HEK293 (cell line): ENCODE measurements at regions not wholly inside any gene's neighbourhood (a gene's known extent, or its start where the extent isn't known, plus 50 kb on each side); places are given as distances from the start of the nearest gene placed in this dataset.

Experiments used
- CTCF ChIA-PET: fragments of 350-600 bp; formaldehyde crosslinking; extraction: SDS; loops from one replicate; lab custom pipeline; 2021; ENCODE audit warnings: antibody characterized with exemption; lab: Yijun Ruan, JAX
- POLR2A ChIA-PET: fragments of 300-600 bp; formaldehyde crosslinking; extraction: SDS; loops from one replicate; lab custom pipeline; 2020; ENCODE audit warnings: antibody characterized with exemption, inconsistent platforms; lab: Yijun Ruan, JAX
- H3K27ac ChIP-seq: fragments of 200-500 bp; sonication (Bioruptor generic); 2 replicates; pipeline ENCODE4 v1.5.1; 2014; ENCODE audit warnings: low read depth, low read length, control low read depth, inconsistent platforms; ENCODE audit errors: extremely low read depth
- H3K36me3 ChIP-seq, 2 experiments: fragments of 200-500 bp in 1 of 2; sonication (Bioruptor generic) in 1 of 2; 1 replicate in 1 of 2; 2 replicates in 1 of 2; pipeline ENCODE4 v1.5.1; 2014 to 2017; ENCODE audit warnings: inconsistent platforms in 2 of 2, low read length in 2 of 2; ENCODE audit not compliant: control insufficient read depth in 2 of 2, insufficient read depth in 1 of 2
- H3K4me1 ChIP-seq: fragments of 200-500 bp; sonication (Bioruptor generic); 2 replicates; pipeline ENCODE4 v1.5.1; 2014; ENCODE audit warnings: mild to moderate bottlenecking, low read length, inconsistent platforms; ENCODE audit not compliant: control insufficient read depth, insufficient read depth
- H3K4me3 ChIP-seq: 2 replicates; pipeline ENCODE4 v1.5.1; 2011; ENCODE audit warnings: low read depth, mild to moderate bottlenecking, control low read depth, low read length, moderate library complexity
- H3K9me3 ChIP-seq: fragments of 200-500 bp; sonication (Bioruptor generic); 2 replicates; pipeline ENCODE4 v1.5.1; 2014; ENCODE audit warnings: low read depth, low read length, inconsistent platforms; ENCODE audit not compliant: control insufficient read depth, insufficient read depth
- PRDM1 ChIP-seq: fragments of 450-650 bp; formaldehyde crosslinking; IDR thresholded peaks from 2 replicates; pipeline ENCODE4; 2016; ENCODE audit warnings: missing biosample characterization, missing genetic modification characterization
- SALL2 ChIP-seq: fragments of 450-650 bp; formaldehyde crosslinking; IDR thresholded peaks from 2 replicates; pipeline ENCODE4 v1.5.0; 2017; ENCODE audit warnings: missing biosample characterization, mild to moderate bottlenecking, missing genetic modification characterization, borderline replicate concordance
- SETDB1 ChIP-seq: IDR thresholded peaks from one replicate; pipeline ENCODE4 v1.6.1; 2017; ENCODE audit warnings: mild to moderate bottlenecking, low read length, moderate library complexity, mixed read lengths; ENCODE audit not compliant: insufficient read length
- TCF7L2 ChIP-seq: IDR thresholded peaks from 2 replicates; pipeline ENCODE4 v1.6.1; 2011; ENCODE audit warnings: low read depth, mild to moderate bottlenecking, inconsistent platforms, low read length, moderate library complexity, borderline replicate concordance
- ZBTB21 ChIP-seq: fragments of 450-650 bp; formaldehyde crosslinking; IDR thresholded peaks from 2 replicates; pipeline ENCODE4 v1.5.1; 2017; ENCODE audit warnings: missing biosample characterization, missing genetic modification characterization
- ZNF133 ChIP-seq: fragments of 450-650 bp; formaldehyde crosslinking; IDR thresholded peaks from 2 replicates; pipeline ENCODE4 v1.5.1; 2016; ENCODE audit warnings: missing biosample characterization, missing genetic modification characterization
- ZNF211 ChIP-seq: fragments of 450-650 bp; formaldehyde crosslinking; IDR thresholded peaks from 2 replicates; pipeline ENCODE4 v1.5.1; 2016; ENCODE audit warnings: low read depth, missing biosample characterization, missing genetic modification characterization
- ZNF354C ChIP-seq: fragments of 450-650 bp; formaldehyde crosslinking; IDR thresholded peaks from 2 replicates; pipeline ENCODE4 v1.5.1; 2016; ENCODE audit warnings: missing biosample characterization, missing genetic modification characterization, low read depth, borderline replicate concordance
- ZNF366 ChIP-seq: fragments of 450-650 bp; formaldehyde crosslinking; conservative IDR thresholded peaks from 2 replicates; pipeline ENCODE4 v1.5.1; 2016; ENCODE audit warnings: missing biosample characterization, missing genetic modification characterization
- ZNF404 ChIP-seq: fragments of 450-650 bp; formaldehyde crosslinking; IDR thresholded peaks from 2 replicates; pipeline ENCODE4 v1.5.1; 2017; ENCODE audit warnings: missing biosample characterization, missing genetic modification characterization
- ZNF426 ChIP-seq: fragments of 450-650 bp; formaldehyde crosslinking; IDR thresholded peaks from 2 replicates; pipeline ENCODE4 v1.5.1; 2017; ENCODE audit warnings: missing biosample characterization, missing genetic modification characterization, mild to moderate bottlenecking, inconsistent platforms, moderate library complexity
- ZNF521 ChIP-seq: fragments of 450-650 bp; formaldehyde crosslinking; IDR thresholded peaks from 2 replicates; pipeline ENCODE4 v1.5.1; 2017; ENCODE audit warnings: missing biosample characterization, mild to moderate bottlenecking, missing genetic modification characterization
- ZNF596 ChIP-seq: fragments of 450-650 bp; IDR thresholded peaks from 2 replicates; pipeline ENCODE4 v1.5.0; 2018; ENCODE audit warnings: missing biosample characterization, mild to moderate bottlenecking, missing genetic modification characterization, moderate library complexity
- ZNF623 ChIP-seq: fragments of 450-650 bp; formaldehyde crosslinking; IDR thresholded peaks from 2 replicates; pipeline ENCODE4 v1.5.1; 2016; ENCODE audit warnings: missing biosample characterization, missing genetic modification characterization
- ZNF629 ChIP-seq: fragments of 450-650 bp; formaldehyde crosslinking; IDR thresholded peaks from 2 replicates; pipeline ENCODE4 v1.5.1; 2017; ENCODE audit warnings: missing biosample characterization, missing genetic modification characterization
- ZNF776 ChIP-seq: fragments of 450-650 bp; formaldehyde crosslinking; IDR thresholded peaks from 2 replicates; pipeline ENCODE4 v1.5.0; 2017; ENCODE audit warnings: missing biosample characterization, missing genetic modification characterization, borderline replicate concordance
- ZNF785 ChIP-seq: fragments of 450-650 bp; formaldehyde crosslinking; IDR thresholded peaks from 2 replicates; pipeline ENCODE4 v1.5.1; 2016; ENCODE audit warnings: missing biosample characterization, missing genetic modification characterization
- ZXDB ChIP-seq: fragments of 450-650 bp; formaldehyde crosslinking; IDR thresholded peaks from 2 replicates; pipeline ENCODE4 v1.5.1; 2016; ENCODE audit warnings: missing biosample characterization, missing genetic modification characterization
- TF ChIP-seq, protein P1 (sequence below): fragments of 450-650 bp; formaldehyde crosslinking; IDR thresholded peaks from 2 replicates; pipeline ENCODE4 v1.5.1; 2016; ENCODE audit warnings: missing biosample characterization, missing genetic modification characterization
- TF ChIP-seq, protein P2 (sequence below): fragments of 450-650 bp; formaldehyde crosslinking; IDR thresholded peaks from 2 replicates; pipeline ENCODE4 v1.5.1; 2017; ENCODE audit warnings: missing biosample characterization, missing genetic modification characterization
- TF ChIP-seq, protein P3 (sequence below): fragments of 450-650 bp; formaldehyde crosslinking; IDR thresholded peaks from 2 replicates; pipeline ENCODE4 v1.5.1; 2016; ENCODE audit warnings: missing biosample characterization, missing genetic modification characterization

DNA sequence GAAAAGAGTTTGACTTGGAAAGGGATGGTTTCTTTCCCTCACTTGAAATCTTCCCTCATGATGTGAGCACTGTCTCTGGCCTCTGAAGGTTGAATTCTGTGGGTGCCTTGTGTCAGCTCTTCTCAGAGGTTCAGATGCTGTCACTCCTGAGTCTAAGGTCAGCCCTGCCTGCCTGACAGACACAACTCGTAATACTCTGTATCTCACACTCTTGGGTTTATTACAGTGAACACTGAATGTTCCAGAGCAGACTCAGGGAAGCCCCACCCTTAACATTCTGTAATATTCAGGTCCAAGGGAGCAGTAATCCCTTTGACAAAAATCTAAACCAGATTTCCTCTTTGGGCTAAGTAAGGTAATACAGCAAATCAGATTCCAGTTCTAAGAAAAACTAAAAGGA is 837.8 kb downstream of the QKI start:
- H3K4me3 ChIP-seq: no peak overlapping the region
- ChIA-PET CTCF (no interaction called here), POLR2A (no interaction called here)
- no peaks in the 10 kb centered on the region for H3K4me1 ChIP-seq
- TF ChIP-seq ZNF785 (no peak), PRDM1 (no peak), TCF7L2 (no peak), ZNF623 (tag by site-specific recombination) (no peak), ZXDB (tag by site-specific recombination) (no peak)
- no peak overlapping the region for H3K27ac ChIP-seq
- no peaks in the 10 kb centered on the region for H3K9me3 ChIP-seq
- H3K36me3 ChIP-seq: no peaks in the 10 kb centered on the region

DNA sequence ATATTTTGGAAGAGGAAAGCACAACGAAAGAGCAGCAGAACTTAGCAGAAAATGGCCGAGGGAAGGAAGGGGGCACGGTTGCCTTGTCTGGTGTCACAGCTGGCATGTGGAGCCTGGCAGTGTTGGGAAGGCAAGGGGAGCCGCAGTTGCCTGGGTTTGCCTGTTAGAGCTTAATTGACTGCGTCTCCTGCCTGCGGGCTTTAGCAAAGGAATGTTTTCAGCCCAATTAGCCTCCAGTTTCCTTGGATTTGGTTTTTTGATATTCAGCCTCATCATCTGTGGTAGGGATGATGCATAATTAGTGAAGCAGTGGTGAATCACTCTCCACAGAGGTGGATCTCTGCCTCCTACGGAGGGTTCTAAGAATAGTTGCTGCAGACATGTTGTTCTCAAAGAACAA is 832.6 kb downstream of the QKI start:
- Histone ChIP-seq H3K27ac (no peak overlapping the region), H3K9me3 (no peaks in the 10 kb centered on the region), H3K36me3 (no peaks in the 10 kb centered on the region), H3K4me3 (no peak overlapping the region), H3K4me1 (no peaks in the 10 kb centered on the region)
- TF ChIP-seq ZNF521: no peak
- no peak for TF ChIP-seq ZNF404 (tag by site-specific recombination)
- TF ChIP-seq ZNF366: no peak
- TF ChIP-seq, protein P1, sequence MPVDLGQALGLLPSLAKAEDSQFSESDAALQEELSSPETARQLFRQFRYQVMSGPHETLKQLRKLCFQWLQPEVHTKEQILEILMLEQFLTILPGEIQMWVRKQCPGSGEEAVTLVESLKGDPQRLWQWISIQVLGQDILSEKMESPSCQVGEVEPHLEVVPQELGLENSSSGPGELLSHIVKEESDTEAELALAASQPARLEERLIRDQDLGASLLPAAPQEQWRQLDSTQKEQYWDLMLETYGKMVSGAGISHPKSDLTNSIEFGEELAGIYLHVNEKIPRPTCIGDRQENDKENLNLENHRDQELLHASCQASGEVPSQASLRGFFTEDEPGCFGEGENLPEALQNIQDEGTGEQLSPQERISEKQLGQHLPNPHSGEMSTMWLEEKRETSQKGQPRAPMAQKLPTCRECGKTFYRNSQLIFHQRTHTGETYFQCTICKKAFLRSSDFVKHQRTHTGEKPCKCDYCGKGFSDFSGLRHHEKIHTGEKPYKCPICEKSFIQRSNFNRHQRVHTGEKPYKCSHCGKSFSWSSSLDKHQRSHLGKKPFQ: no peak
- TF ChIP-seq ZNF629 (tag by site-specific recombination): no peak
- no peak for TF ChIP-seq ZNF354C (tag by site-specific recombination)
- no peak for TF ChIP-seq ZNF133 (tag by site-specific recombination)
- no peak for TF ChIP-seq ZNF596 (tag by site-specific recombination)
- TF ChIP-seq, protein P2, sequence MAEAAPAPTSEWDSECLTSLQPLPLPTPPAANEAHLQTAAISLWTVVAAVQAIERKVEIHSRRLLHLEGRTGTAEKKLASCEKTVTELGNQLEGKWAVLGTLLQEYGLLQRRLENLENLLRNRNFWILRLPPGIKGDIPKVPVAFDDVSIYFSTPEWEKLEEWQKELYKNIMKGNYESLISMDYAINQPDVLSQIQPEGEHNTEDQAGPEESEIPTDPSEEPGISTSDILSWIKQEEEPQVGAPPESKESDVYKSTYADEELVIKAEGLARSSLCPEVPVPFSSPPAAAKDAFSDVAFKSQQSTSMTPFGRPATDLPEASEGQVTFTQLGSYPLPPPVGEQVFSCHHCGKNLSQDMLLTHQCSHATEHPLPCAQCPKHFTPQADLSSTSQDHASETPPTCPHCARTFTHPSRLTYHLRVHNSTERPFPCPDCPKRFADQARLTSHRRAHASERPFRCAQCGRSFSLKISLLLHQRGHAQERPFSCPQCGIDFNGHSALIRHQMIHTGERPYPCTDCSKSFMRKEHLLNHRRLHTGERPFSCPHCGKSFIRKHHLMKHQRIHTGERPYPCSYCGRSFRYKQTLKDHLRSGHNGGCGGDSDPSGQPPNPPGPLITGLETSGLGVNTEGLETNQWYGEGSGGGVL (tag by site-specific recombination): no peak
- TF ChIP-seq ZBTB21 (tag by site-specific recombination): no peak
- no peak for TF ChIP-seq SALL2 (tag by site-specific recombination)
- TF ChIP-seq ZNF211 (tag by site-specific recombination): no peak
- TF ChIP-seq, protein P3, sequence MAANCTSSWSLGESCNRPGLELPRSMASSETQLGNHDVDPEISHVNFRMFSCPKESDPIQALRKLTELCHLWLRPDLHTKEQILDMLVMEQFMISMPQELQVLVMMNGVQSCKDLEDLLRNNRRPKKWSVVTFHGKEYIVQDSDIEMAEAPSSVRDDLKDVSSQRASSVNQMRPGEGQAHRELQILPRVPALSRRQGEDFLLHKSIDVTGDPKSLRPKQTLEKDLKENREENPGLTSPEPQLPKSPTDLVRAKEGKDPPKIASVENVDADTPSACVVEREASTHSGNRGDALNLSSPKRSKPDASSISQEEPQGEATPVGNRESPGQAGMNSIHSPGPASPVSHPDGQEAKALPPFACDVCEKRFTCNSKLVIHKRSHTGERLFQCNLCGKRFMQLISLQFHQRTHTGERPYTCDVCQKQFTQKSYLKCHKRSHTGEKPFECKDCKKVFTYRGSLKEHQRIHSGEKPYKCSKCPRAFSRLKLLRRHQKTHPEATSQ (tag by site-specific recombination): no peak
- no peak for TF ChIP-seq ZNF426 (tag by site-specific recombination)
- POLR2A ChIA-PET: no interaction called here
- CTCF ChIA-PET: no interaction called here

DNA sequence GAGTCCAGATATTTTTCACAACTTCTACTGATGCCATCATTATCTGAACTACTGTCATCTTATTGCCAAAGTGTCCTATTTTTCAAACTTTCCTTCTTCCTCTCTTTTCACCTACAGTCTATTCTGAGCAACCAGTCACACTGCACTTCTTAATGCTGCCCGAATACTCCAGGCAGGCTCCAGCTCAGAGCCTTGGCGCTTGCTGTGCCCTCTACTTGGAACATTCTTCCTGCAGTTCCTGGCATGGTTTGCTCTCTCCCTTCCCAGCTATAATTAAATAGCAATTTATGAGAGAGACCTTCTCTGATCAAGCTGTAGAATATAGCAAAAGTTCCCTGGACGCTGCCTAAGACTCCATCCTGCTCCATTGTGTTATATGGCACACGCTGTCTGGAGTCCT is 831.6 kb downstream of the QKI start:
- CTCF ChIA-PET: no interaction called here
- no peaks in the 10 kb centered on the region for H3K36me3 ChIP-seq
- H3K27ac ChIP-seq: no peak overlapping the region
- H3K4me1 ChIP-seq: no peaks in the 10 kb centered on the region
- H3K9me3 ChIP-seq: no peaks in the 10 kb centered on the region
- no peak for TF ChIP-seq ZNF776 (tag by site-specific recombination)
- no peak for TF ChIP-seq SETDB1
- TF ChIP-seq, all 188 proteins: peak for 0
- POLR2A ChIA-PET: no interaction called here
- H3K4me3 ChIP-seq: no peak overlapping the region
